ENCODE measurements at regions not wholly inside any gene's neighbourhood (a gene's known extent, or its start where the extent isn't known, plus 50 kb on each side); places are given as distances from the start of the nearest gene placed in this dataset.

- TF ChIP-seq FOXP2 (optimal IDR thresholded peaks at IDR 0.05; ENCODE audit: borderline replicate concordance, extremely low read depth, extremely low read length, insufficient read depth) (no peak), SIN3A (IDR thresholded peaks at IDR 0.05; ENCODE audit: borderline replicate concordance, insufficient read depth, low read length) (no peak), POLR2AphosphoS5 (IDR thresholded peaks at IDR 0.05; ENCODE audit: low read depth, low read length) (no peak), TAF1 (IDR thresholded peaks at IDR 0.05; ENCODE audit: borderline replicate concordance, insufficient read depth, low read length) (no peak)
These were observed 54.4 kb upstream of the CEP85L start for GRCh38 chr6:118705544-118706491.

DNA sequence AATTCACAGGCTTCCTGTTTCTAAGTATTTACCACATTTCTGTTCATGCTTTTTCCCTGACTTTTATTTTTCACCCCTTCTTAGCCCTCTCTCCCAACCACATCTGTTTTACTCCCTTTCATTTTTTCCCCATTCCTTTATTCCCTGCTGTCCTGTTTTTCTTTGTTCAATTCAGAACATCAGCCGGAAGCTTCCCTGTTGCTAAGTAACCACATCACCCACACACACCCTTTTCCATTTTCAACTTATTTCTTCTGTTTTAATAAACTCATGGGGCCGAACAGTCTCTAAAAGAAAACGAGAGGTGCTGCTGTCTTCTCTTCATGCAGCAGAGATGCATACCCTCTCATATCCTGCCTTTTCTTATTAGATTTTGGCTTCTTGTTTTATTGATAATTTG is 53.5 kb upstream of the CEP85L start:
- TF ChIP-seq FOXP2 (optimal IDR thresholded peaks at IDR 0.05; ENCODE audit: borderline replicate concordance, extremely low read depth, extremely low read length, insufficient read depth) (no peak), POLR2AphosphoS5 (IDR thresholded peaks at IDR 0.05; ENCODE audit: low read depth, low read length) (no peak), SIN3A (IDR thresholded peaks at IDR 0.05; ENCODE audit: borderline replicate concordance, insufficient read depth, low read length) (no peak), TAF1 (IDR thresholded peaks at IDR 0.05; ENCODE audit: borderline replicate concordance, insufficient read depth, low read length) (no peak)
- TF ChIP-seq, protein P1, sequence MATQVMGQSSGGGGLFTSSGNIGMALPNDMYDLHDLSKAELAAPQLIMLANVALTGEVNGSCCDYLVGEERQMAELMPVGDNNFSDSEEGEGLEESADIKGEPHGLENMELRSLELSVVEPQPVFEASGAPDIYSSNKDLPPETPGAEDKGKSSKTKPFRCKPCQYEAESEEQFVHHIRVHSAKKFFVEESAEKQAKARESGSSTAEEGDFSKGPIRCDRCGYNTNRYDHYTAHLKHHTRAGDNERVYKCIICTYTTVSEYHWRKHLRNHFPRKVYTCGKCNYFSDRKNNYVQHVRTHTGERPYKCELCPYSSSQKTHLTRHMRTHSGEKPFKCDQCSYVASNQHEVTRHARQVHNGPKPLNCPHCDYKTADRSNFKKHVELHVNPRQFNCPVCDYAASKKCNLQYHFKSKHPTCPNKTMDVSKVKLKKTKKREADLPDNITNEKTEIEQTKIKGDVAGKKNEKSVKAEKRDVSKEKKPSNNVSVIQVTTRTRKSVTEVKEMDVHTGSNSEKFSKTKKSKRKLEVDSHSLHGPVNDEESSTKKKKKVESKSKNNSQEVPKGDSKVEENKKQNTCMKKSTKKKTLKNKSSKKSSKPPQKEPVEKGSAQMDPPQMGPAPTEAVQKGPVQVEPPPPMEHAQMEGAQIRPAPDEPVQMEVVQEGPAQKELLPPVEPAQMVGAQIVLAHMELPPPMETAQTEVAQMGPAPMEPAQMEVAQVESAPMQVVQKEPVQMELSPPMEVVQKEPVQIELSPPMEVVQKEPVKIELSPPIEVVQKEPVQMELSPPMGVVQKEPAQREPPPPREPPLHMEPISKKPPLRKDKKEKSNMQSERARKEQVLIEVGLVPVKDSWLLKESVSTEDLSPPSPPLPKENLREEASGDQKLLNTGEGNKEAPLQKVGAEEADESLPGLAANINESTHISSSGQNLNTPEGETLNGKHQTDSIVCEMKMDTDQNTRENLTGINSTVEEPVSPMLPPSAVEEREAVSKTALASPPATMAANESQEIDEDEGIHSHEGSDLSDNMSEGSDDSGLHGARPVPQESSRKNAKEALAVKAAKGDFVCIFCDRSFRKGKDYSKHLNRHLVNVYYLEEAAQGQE (IDR thresholded peaks at IDR 0.05; ENCODE audit: insufficient read depth in 1 of 2, low read depth in 2 of 2, low read length in 2 of 2) = no peak

All from PFSK-1 (cell line).